ENCODE measurements at regions not wholly inside any gene's neighbourhood (a gene's known extent, or its start where the extent isn't known, plus 50 kb on each side); places are given as distances from the start of the nearest gene placed in this dataset.

GRCh38 chr6:18674346-18674745 lies 287.2 kb downstream of the RNF144B start:
- DNase-seq: no peak

GRCh38 chr6:18675881-18676280 lies 288.7 kb downstream of the RNF144B start:
- DNase-seq: no peak

- DNase-seq: no peak
These were observed 289.4 kb downstream of the RNF144B start for GRCh38 chr6:18676548-18676947.

- no peak for DNase-seq
These were observed 293.7 kb downstream of the RNF144B start for GRCh38 chr6:18680842-18681241.

GRCh38 chr6:18681832-18682503 lies 294.8 kb downstream of the RNF144B start:
- DNase-seq: no peak

- DNase-seq: no peak
These were observed 297.2 kb downstream of the RNF144B start for GRCh38 chr6:18684343-18684742.

- DNase-seq: no peak
These were observed 306.0 kb downstream of the RNF144B start for GRCh38 chr6:18692929-18693685.

- DNase-seq: no peak
These were observed 306.7 kb downstream of the RNF144B start for GRCh38 chr6:18693881-18694280.

- no peak for DNase-seq
These were observed 316.4 kb downstream of the RNF144B start for GRCh38 chr6:18703546-18703945.

GRCh38 chr6:18707714-18708439 lies 320.7 kb downstream of the RNF144B start:
- DNase-seq: no peak

- no peak for DNase-seq
These were observed 325.4 kb downstream of the RNF144B start for GRCh38 chr6:18712595-18712994.

GRCh38 chr6:18720075-18720474 lies 332.9 kb downstream of the RNF144B start:
- DNase-seq: no peak

- no peak for DNase-seq
These were observed 336.9 kb downstream of the RNF144B start for GRCh38 chr6:18724056-18724455.

GRCh38 chr6:18725449-18725848 lies 338.3 kb downstream of the RNF144B start:
- DNase-seq: no peak

GRCh38 chr6:18733921-18734550 lies 346.9 kb downstream of the RNF144B start:
- no peak for DNase-seq

- DNase-seq: no peak
These were observed 354.6 kb downstream of the RNF144B start for GRCh38 chr6:18741741-18742140.

- DNase-seq: no peak
These were observed 355.3 kb downstream of the RNF144B start for GRCh38 chr6:18742406-18742805.

- DNase-seq: no peak
These were observed 359.6 kb downstream of the RNF144B start for GRCh38 chr6:18746727-18747126.

- DNase-seq: no peak
These were observed 361.2 kb downstream of the RNF144B start for GRCh38 chr6:18748314-18748713.

GRCh38 chr6:18752278-18753068 lies 365.3 kb downstream of the RNF144B start:
- DNase-seq: no peak

GRCh38 chr6:18753076-18753475 lies 365.9 kb downstream of the RNF144B start:
- no peak for DNase-seq

- no peak for DNase-seq
These were observed 375.9 kb downstream of the RNF144B start for GRCh38 chr6:18763086-18763485.

Data from muscle of arm (tissue), 1 donor.